HG02798 (cell line): ENCODE measurements at regions not wholly inside any gene's neighbourhood (a gene's known extent, or its start where the extent isn't known, plus 50 kb on each side); places are given as distances from the start of the nearest gene placed in this dataset.

Experiments used
- ATAC-seq: cut with Tn5 transposase; IDR thresholded peaks from one replicate; pipeline ENCODE4 v1.9.1; 2021; ENCODE audit warnings: mild to moderate bottlenecking; ENCODE audit not compliant: unreplicated experiment, poor library complexity

- no peak for ATAC-seq
Observed at GRCh38 chr5:60223342-60223741, 329.8 kb upstream of the PDE4D start.

DNA sequence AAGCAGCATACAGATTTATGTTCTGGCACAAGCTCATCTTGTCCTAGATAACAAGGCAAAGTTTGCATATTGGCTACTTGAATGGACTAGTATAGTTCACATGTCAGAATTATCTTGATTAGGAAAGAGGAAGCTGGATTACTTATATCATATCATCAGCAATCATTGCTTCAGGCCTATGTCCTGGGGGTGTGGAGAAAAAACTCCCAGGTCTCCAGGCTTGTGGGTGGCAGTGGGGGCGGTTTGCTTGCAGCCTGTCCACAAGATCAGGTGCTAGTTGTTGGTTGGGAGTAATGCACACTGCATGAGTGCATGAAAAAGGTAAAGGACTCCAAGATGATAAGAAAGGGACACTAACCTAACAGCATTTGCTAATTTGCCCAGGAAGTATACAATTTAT, 326.4 kb upstream of the PDE4D start:
- no peak for ATAC-seq

DNA sequence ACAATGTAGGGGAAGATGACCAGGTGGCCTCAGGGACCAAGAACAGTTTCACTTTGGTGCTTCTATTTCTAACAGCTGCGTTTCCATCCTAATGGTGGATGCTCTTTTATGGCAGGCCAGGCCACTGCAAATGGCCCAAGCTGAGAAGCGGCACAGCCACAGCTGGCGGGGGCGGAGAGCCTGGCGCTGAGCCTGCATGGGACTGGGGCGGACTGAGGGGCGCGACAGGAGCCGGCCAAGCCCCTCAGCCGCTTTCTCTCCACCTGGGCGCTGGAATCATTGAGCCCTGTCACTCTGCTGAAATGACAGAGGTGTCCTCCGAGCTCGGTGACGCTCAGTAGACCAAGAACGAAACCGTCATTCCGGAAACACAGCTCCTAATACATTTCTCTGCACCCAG, 317.3 kb upstream of the PDE4D start:
- ATAC-seq, result peak; percentile 48

- ATAC-seq, result no peak
Observed at GRCh38 chr5:60209146-60209840, 315.8 kb upstream of the PDE4D start.

- no peak for ATAC-seq
Observed at GRCh38 chr5:60208716-60209115, 315.2 kb upstream of the PDE4D start.

GRCh38 chr5:60207040-60207439, 313.5 kb upstream of the PDE4D start:
- ATAC-seq, result peak; percentile 87

- ATAC-seq, result no peak
Observed at GRCh38 chr5:60206234-60206633, 312.7 kb upstream of the PDE4D start.

DNA sequence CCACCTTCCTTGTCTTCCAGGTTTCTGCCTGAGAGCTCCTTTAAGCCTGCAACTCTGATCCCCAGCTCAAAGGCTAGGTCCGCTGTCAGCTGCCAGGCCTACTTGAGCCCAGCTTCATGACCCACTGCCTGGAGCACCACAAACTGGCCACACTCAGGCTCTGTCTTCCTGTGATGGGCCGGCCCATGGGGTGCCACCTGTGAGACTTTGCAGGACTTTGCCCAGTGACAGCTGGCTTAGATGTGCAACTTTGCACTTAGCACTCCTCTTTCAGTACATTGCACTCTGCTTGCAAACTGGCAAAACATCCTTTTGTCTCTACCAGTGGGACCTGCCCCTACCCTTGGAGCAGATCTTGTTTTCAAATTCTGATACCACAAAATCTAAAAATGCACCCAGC, 311.5 kb upstream of the PDE4D start:
- no peak for ATAC-seq

DNA sequence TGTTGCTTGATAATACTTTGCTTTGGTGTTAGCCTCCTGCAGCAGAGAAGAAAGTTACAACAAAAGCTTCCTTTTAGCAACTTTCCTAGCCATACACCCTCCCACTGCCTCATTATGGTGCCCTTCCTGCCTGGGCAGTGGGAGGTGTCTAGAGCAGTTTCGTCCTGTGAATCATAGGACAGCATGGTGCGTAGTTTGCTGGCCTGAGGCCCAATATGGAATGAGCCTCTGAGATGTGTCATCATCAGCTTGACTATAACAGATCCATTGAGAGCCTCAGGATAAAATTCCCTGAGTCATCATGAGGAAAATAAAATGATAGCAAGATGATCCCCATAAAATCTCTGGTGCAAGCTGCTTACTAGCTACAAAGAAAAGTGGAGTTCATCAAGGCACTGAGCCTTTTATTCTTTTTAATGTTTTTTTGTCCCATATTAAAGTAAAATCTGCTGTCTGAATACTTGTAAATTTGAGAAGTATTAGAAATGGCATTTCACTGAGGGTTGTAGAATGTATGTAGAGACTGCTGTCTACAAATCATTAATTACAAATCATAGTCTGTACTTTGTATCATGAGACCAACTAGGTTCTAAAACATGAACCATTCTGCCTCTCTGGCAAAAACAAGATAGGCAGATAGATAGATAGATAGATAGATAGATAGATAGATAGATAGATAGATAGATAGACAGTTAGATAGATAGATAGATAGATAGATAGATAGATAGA, 303.0 kb upstream of the PDE4D start:
- ATAC-seq, result no peak

GRCh38 chr5:60195551-60195950, 302.0 kb upstream of the PDE4D start:
- ATAC-seq, result no peak

GRCh38 chr5:60195083-60195482, 301.6 kb upstream of the PDE4D start:
- no peak for ATAC-seq

GRCh38 chr5:60185231-60186099, 291.9 kb upstream of the PDE4D start:
- peak; percentile 58 for ATAC-seq

- ATAC-seq, result no peak
Observed at GRCh38 chr5:60184606-60185005, 291.1 kb upstream of the PDE4D start.

DNA sequence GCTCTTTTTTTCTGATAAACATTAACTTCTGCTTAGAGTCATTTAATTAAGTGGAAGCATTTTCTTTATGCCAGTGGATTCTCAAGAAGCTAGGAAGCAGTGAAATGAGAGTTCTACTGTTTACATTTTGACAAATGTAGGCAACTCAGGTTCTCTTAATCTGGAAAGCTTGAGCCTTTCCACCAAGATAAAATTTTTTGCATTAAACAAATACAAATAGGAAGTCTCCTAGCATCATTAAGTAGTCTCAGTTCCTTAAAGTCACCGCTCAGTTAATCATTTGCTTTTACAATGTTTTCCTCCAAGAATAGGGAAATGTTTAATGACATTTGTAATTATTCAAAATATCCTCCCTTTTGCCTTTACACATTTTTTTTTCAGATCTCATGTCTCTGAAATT, 290.4 kb upstream of the PDE4D start:
- no peak for ATAC-seq

GRCh38 chr5:60178101-60178500, 284.6 kb upstream of the PDE4D start:
- ATAC-seq, result no peak

DNA sequence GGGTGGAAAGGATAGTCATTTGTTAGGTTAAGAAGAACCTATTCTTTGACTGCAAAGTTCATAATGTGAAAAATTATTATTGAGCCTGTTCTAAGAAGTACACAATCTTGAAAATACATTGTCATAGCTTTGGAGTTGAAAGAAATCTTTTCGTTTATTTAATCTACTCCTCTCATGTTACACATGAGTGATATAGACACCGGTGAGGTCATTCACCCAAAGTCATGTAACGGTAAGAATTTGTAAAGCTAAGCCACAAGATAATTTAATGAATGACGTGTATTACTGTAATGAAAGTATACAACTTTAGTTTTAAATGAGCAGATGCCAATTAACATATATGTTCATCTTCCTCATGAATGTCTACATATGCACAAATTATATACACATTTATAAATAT, 284.1 kb upstream of the PDE4D start:
- no peak for ATAC-seq

- ATAC-seq, result no peak
Observed at GRCh38 chr5:60173667-60174066, 280.1 kb upstream of the PDE4D start.

DNA sequence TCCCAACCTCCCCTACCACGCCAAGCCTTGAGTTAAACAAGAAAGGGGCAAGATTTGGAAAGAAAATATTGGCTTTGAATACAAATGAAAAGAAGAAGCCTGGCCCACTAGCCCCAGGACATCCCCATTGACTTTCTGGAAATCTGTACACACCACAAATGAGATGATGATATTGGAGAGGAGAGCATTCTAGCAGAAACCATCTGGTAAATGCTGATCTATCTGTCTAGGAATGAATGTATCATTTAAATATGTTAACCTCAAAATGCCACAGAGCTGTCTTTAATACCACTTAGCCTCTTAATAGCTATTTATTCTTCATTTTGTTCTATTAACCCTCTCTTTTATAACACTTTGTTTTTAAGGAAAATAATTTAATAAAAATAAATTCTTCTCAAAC, 270.2 kb upstream of the PDE4D start:
- no peak for ATAC-seq

- ATAC-seq, result no peak
Observed at GRCh38 chr5:60162441-60162840, 268.9 kb upstream of the PDE4D start.

DNA sequence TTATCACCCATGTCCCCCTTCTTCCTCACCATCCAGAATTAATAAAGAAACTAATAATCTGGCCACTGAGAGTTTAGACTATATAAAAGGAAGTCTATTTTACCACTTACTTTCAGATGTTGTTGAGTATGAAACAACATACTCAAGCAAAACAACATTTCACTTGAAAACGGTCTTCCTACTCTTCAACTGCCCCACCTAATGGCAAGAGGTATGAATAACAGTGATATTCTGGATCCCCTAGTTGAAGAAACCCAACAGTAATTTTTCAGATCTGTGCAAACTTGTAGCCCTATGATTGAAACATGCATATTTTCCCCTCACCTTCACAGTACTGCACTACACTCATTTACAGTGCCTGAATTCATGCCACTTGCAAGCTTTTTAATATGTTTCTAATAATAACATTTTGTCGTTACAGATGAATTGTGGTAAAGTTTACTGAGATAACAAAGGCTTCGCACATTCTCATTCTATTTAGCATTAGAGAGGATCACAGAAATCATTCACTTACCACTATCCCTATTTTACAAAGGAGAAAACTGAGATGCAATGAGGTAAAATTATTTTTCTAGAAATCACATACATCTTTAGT, 267.9 kb upstream of the PDE4D start:
- ATAC-seq, result peak; percentile 82

DNA sequence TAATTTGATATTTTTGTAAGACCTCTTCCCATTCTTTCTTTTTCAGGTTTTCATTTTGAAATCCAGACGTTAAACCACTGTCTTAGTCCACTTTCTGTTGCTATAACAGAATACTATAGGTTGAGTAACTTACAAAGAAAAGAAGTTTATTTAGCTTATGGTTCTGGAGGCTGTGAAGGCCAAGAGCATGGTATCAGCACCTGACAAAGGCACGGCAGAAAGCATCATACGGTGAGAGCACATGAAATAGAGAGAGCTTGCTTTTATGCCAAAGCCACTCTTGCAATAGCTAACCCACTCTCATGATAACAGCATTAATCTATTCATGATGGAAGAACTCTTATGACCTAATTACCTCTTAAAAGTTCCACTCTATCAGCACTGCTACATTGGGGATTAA, 255.6 kb upstream of the PDE4D start:
- no peak for ATAC-seq
